ENCODE measurements at regions not wholly inside any gene's neighbourhood (a gene's known extent, or its start where the extent isn't known, plus 50 kb on each side); places are given as distances from the start of the nearest gene placed in this dataset.
"Not testable (repeated sequence)": the region's sequence is repeated elsewhere in the genome, so short reads cannot be mapped to it uniquely, and the experiment has no call there.

- DNase-seq (ENCODE audit: low read depth) = no peak
Measured at GRCh38 chr7:50251765-50252164, 52.8 kb upstream of the IKZF1 start.

- DNase-seq (ENCODE audit: low read depth) = no peak
Measured at GRCh38 chr7:50246551-50246950, 58.0 kb upstream of the IKZF1 start.

GRCh38 chr7:50242111-50242510, 62.4 kb upstream of the IKZF1 start:
- DNase-seq (ENCODE audit: low read depth) = not testable (repeated sequence)

GRCh38 chr7:50240699-50241098, 63.8 kb upstream of the IKZF1 start:
- DNase-seq (ENCODE audit: low read depth) = not testable (repeated sequence)

GRCh38 chr7:50229964-50230363, 74.6 kb upstream of the IKZF1 start:
- peak; percentile 2 for DNase-seq (ENCODE audit: low read depth)

- no peak for DNase-seq (ENCODE audit: low read depth)
Measured at GRCh38 chr7:50228148-50228547, 76.4 kb upstream of the IKZF1 start.

GRCh38 chr7:50227726-50228125, 76.8 kb upstream of the IKZF1 start:
- no peak for DNase-seq (ENCODE audit: low read depth)

- no peak for DNase-seq (ENCODE audit: low read depth)
Measured at GRCh38 chr7:50226669-50227068, 77.8 kb upstream of the IKZF1 start.

GRCh38 chr7:50226145-50226544, 78.4 kb upstream of the IKZF1 start:
- no peak for DNase-seq (ENCODE audit: low read depth)

GRCh38 chr7:50221433-50221832, 83.1 kb upstream of the IKZF1 start:
- DNase-seq (ENCODE audit: low read depth) = no peak

GRCh38 chr7:50221028-50221427, 83.5 kb upstream of the IKZF1 start:
- DNase-seq (ENCODE audit: low read depth) = no peak

GRCh38 chr7:50220273-50220672, 84.2 kb upstream of the IKZF1 start:
- DNase-seq (ENCODE audit: low read depth) = no peak

GRCh38 chr7:50217821-50218281, 86.7 kb upstream of the IKZF1 start:
- no peak for DNase-seq (ENCODE audit: low read depth)

GRCh38 chr7:50217401-50217800, 87.1 kb upstream of the IKZF1 start:
- DNase-seq (ENCODE audit: low read depth) = no peak

- DNase-seq (ENCODE audit: low read depth) = no peak
Measured at GRCh38 chr7:50216626-50217025, 87.9 kb upstream of the IKZF1 start.

GRCh38 chr7:50214771-50215170, 89.7 kb upstream of the IKZF1 start:
- no peak for DNase-seq (ENCODE audit: low read depth)

GRCh38 chr7:50214126-50214670, 90.3 kb upstream of the IKZF1 start:
- no peak for DNase-seq (ENCODE audit: low read depth)

- DNase-seq (ENCODE audit: low read depth) = no peak
Measured at GRCh38 chr7:50213622-50214017, 90.9 kb upstream of the IKZF1 start.

- no peak for DNase-seq (ENCODE audit: low read depth)
Measured at GRCh38 chr7:50212666-50213621, 91.6 kb upstream of the IKZF1 start.

GRCh38 chr7:50212016-50212325, 92.5 kb upstream of the IKZF1 start:
- DNase-seq (ENCODE audit: low read depth) = no peak

- DNase-seq (ENCODE audit: low read depth) = no peak
Measured at GRCh38 chr7:50211130-50212015, 93.1 kb upstream of the IKZF1 start.

- no peak for DNase-seq (ENCODE audit: low read depth)
Measured at GRCh38 chr7:50210706-50211115, 93.8 kb upstream of the IKZF1 start.
